Uterus (tissue), 3 donors: ENCODE measurements at regions not wholly inside any gene's neighbourhood (a gene's known extent, or its start where the extent isn't known, plus 50 kb on each side); places are given as distances from the start of the nearest gene placed in this dataset.

ENCODE experiments used
- DNase-seq, 2 donors: peaks; one replicate each; pipeline ENCODE4 v3.0.0-alpha.2; 2019 to 2020
- H3K27ac ChIP-seq, 2 donors: fragments of 200-600 bp; sonication (generic); 1 replicate in 1 of 2; 2 replicates in 1 of 2; pipeline ENCODE4 v1.5.1; 2016 to 2018
- H3K27me3 ChIP-seq, 2 donors: fragments of 200-600 bp; sonication (generic); one replicate each; pipeline ENCODE4 v1.5.1; 2018 to 2019; ENCODE audit warnings: control low read depth in 1 of 2
- H3K36me3 ChIP-seq, 2 donors: fragments of 200-600 bp; sonication (generic); one replicate each; pipeline ENCODE4 v1.5.1; 2019; ENCODE audit warnings: control low read depth in 1 of 2
- H3K4me1 ChIP-seq, 2 donors: fragments of 200-600 bp; sonication (generic); one replicate each; pipeline ENCODE4 v1.5.1; 2018 to 2019; ENCODE audit warnings: control low read depth in 1 of 2
- H3K4me3 ChIP-seq, 2 donors: fragments of 200-600 bp; sonication (generic); 1 replicate in 1 of 2; 2 replicates in 1 of 2; pipeline ENCODE4 v1.5.1; 2018 to 2019; ENCODE audit warnings: mild to moderate bottlenecking in 1 of 2
- H3K9me3 ChIP-seq, 2 donors: fragments of 200-600 bp; sonication (generic); one replicate each; pipeline ENCODE4 v1.5.1; 2019; ENCODE audit warnings: control low read depth in 1 of 2
- POLR2A ChIP-seq, 2 donors: fragments of 450-650 bp; IDR thresholded peaks; one replicate each; pipeline ENCODE4 v1.6.1; 2016; ENCODE audit warnings: antibody characterized with exemption in 2 of 2, mild to moderate bottlenecking in 1 of 2, moderate library complexity in 1 of 2
- intact Hi-C: fragments of 100-400 bp; cut with DNase I; formaldehyde crosslinking; loops from one replicate; pipeline ENCODE4 v1.15.1; 2023; ENCODE audit warnings: low total_unique reads
- TF ChIP-seq, protein P1 (sequence below), 4 experiments: fragments of 200-600 bp in 2 of 4; fragments of 450-650 bp in 2 of 4; sonication (generic) in 2 of 4; IDR thresholded peaks; one replicate each; pipeline ENCODE4 v1.5.1; 2016 to 2019; ENCODE audit warnings: antibody characterized with exemption in 4 of 4, mild to moderate bottlenecking in 2 of 4, moderate library complexity in 1 of 4
- donor health status: DM: yes; HTN: yes; CAD: no.

DNA sequence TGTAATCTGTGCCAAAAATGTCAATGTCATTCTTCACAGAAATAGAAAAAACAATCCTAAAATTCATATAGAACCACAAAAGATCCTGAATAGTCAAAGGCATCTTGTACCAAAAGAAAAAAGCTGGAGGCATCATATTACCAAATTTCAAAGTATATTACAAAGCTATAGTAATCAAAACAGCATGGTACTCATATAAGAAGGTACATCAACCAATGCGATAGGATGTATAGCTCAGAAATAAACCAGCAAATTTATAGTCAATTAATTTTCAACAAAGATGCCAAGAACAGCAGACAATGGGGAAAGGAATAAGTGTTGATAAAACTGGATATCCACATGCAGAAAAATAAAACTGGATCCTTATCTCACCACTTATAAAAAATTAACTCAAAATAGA is 150.5 kb upstream of the PRICKLE2 start:
- Histone ChIP-seq H3K27me3 (no peaks in the 10 kb centered on the region), H3K36me3 (no peaks in the 10 kb centered on the region), H3K4me1 (no peaks in the 10 kb centered on the region), H3K4me3 (no peak overlapping the region), H3K9me3 (no peaks in the 10 kb centered on the region), H3K27ac (no peak overlapping the region)
- TF ChIP-seq POLR2A (IDR thresholded peaks at IDR 0.05) = no peak
- TF ChIP-seq, protein P1, sequence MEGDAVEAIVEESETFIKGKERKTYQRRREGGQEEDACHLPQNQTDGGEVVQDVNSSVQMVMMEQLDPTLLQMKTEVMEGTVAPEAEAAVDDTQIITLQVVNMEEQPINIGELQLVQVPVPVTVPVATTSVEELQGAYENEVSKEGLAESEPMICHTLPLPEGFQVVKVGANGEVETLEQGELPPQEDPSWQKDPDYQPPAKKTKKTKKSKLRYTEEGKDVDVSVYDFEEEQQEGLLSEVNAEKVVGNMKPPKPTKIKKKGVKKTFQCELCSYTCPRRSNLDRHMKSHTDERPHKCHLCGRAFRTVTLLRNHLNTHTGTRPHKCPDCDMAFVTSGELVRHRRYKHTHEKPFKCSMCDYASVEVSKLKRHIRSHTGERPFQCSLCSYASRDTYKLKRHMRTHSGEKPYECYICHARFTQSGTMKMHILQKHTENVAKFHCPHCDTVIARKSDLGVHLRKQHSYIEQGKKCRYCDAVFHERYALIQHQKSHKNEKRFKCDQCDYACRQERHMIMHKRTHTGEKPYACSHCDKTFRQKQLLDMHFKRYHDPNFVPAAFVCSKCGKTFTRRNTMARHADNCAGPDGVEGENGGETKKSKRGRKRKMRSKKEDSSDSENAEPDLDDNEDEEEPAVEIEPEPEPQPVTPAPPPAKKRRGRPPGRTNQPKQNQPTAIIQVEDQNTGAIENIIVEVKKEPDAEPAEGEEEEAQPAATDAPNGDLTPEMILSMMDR (IDR thresholded peaks at IDR 0.05) = no peak
- DNase-seq = no peak
- intact Hi-C loops = no loop called here

GRCh38 chr3:64369390-64369789 is 144.1 kb upstream of the PRICKLE2 start:
- DNase-seq = no peak
- no peaks in the 10 kb centered on the region for H3K9me3 ChIP-seq
- TF ChIP-seq POLR2A (IDR thresholded peaks at IDR 0.05) = no peak
- TF ChIP-seq, protein P1 (IDR thresholded peaks at IDR 0.05) = no peak
- H3K27ac ChIP-seq = no peak overlapping the region
- no peak overlapping the region for H3K4me3 ChIP-seq
- no peaks in the 10 kb centered on the region for H3K27me3 ChIP-seq
- H3K36me3 ChIP-seq = no peaks in the 10 kb centered on the region
- intact Hi-C loops = no loop called here
- no peaks in the 10 kb centered on the region for H3K4me1 ChIP-seq

DNA sequence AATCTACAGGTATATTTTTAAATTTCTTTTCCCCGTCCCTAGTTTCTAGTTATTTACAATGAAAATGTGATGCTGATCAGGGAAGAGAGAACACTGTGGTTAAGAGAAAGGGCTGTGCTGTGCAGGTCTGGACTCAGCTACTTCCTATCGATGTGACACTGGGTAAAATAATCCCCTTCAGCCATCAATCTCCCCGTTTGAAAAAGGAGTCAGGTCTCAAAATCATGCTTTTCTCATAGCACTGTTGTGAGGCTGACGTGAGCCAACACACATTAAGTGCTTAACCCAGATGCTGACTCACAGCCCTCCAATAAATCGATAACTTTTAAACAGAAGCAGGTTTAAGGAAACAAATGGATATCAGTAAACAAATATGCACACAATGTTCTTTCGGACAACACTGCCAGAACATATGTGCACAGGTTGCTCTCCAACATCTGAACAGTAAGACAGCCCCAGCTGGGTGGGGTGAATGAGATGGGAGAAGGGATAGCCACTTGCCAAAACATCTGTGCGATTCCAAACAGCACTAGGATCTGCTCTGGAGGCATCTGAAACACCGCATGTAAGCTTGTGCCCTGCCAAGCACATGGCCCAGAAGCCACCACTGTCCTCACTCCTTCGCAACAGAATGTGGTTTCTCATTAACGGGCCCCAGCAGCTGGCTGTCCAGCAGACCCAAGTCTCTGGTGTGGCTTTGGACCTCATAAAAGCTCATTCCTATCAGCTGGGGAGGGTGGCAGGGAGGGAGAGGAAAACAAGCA is 143.2 kb upstream of the PRICKLE2 start:
- Histone ChIP-seq H3K9me3 (no peaks in the 10 kb centered on the region), H3K27me3 (no peaks in the 10 kb centered on the region), H3K4me1 (no peaks in the 10 kb centered on the region), H3K27ac (no peak overlapping the region), H3K36me3 (no peaks in the 10 kb centered on the region), H3K4me3 (no peak overlapping the region)
- no peak for DNase-seq
- TF ChIP-seq, protein P1 (IDR thresholded peaks at IDR 0.05) = no peak
- no peak for TF ChIP-seq POLR2A (IDR thresholded peaks at IDR 0.05)
- intact Hi-C loops = no loop called here

- Histone ChIP-seq H3K4me3 (no peak overlapping the region), H3K27ac (no peak overlapping the region), H3K36me3 (no peaks in the 10 kb centered on the region), H3K27me3 (no peaks in the 10 kb centered on the region), H3K9me3 (no peaks in the 10 kb centered on the region), H3K4me1 (no peaks in the 10 kb centered on the region)
- DNase-seq = no peak
- TF ChIP-seq, protein P1 (IDR thresholded peaks at IDR 0.05) = no peak
- TF ChIP-seq POLR2A (IDR thresholded peaks at IDR 0.05) = no peak
- intact Hi-C loops = no loop called here
Observed at GRCh38 chr3:64365877-64366276, 140.6 kb upstream of the PRICKLE2 start.

- H3K9me3 ChIP-seq = no peaks in the 10 kb centered on the region
- no peaks in the 10 kb centered on the region for H3K36me3 ChIP-seq
- no peak for DNase-seq
- no peaks in the 10 kb centered on the region for H3K4me1 ChIP-seq
- no peak overlapping the region for H3K4me3 ChIP-seq
- H3K27ac ChIP-seq = no peak overlapping the region
- no peak for TF ChIP-seq POLR2A (IDR thresholded peaks at IDR 0.05)
- intact Hi-C loops = no loop called here
- H3K27me3 ChIP-seq = no peaks in the 10 kb centered on the region
Observed at GRCh38 chr3:64363842-64364241, 138.6 kb upstream of the PRICKLE2 start.
